Trophoblast cell (in vitro differentiated cells and primary cell): ENCODE measurements at regions not wholly inside any gene's neighbourhood (a gene's known extent, or its start where the extent isn't known, plus 50 kb on each side); places are given as distances from the start of the nearest gene placed in this dataset.

Source experiments
- DNase-seq, 2 donors: peaks; one replicate each; pipeline ENCODE4 v3.0.0-alpha.2; 2016
- H2AFZ ChIP-seq: 2 replicates; pipeline ENCODE4 v1.6.1; 2013; ENCODE audit warnings: low read length, moderate library complexity, mild to moderate bottlenecking; ENCODE audit not compliant: insufficient read depth, poor library complexity
- H2AK5ac ChIP-seq: 2 replicates; pipeline ENCODE4 v1.6.1; 2013; ENCODE audit warnings: mild to moderate bottlenecking, low read length
- H2BK120ac ChIP-seq: 2 replicates; pipeline ENCODE4 v1.6.1; 2013; ENCODE audit warnings: low read length, mild to moderate bottlenecking, moderate library complexity; ENCODE audit not compliant: insufficient read depth, poor library complexity
- H2BK12ac ChIP-seq: 2 replicates; pipeline ENCODE4 v1.6.1; 2013; ENCODE audit warnings: mild to moderate bottlenecking, low read length, moderate library complexity
- H2BK5ac ChIP-seq: 2 replicates; pipeline ENCODE4 v1.6.1; 2013; ENCODE audit warnings: low read length, low read depth, moderate library complexity, mild to moderate bottlenecking; ENCODE audit not compliant: poor library complexity
- H3K14ac ChIP-seq: 2 replicates; pipeline ENCODE4 v1.6.1; 2013; ENCODE audit warnings: mild to moderate bottlenecking, low read length
- H3K18ac ChIP-seq: 2 replicates; pipeline ENCODE4 v1.6.1; 2013; ENCODE audit warnings: mild to moderate bottlenecking, low read length
- H3K23ac ChIP-seq: 2 replicates; pipeline ENCODE4 v1.6.1; 2013; ENCODE audit warnings: low read length
- H3K27ac ChIP-seq: 2 replicates; pipeline ENCODE4 v1.5.1; 2013; ENCODE audit warnings: low read depth, mild to moderate bottlenecking, inconsistent platforms, low read length, moderate library complexity
- H3K27me3 ChIP-seq: 2 replicates; pipeline ENCODE4 v1.6.1; 2013; ENCODE audit warnings: inconsistent platforms, mild to moderate bottlenecking, low read length, moderate library complexity; ENCODE audit not compliant: insufficient read depth
- H3K36me3 ChIP-seq, 2 experiments: 1 replicate in 1 of 2; 2 replicates in 1 of 2; pipeline ENCODE4 v1.6.1; 2013; ENCODE audit warnings: low read length in 2 of 2, mild to moderate bottlenecking in 2 of 2, moderate library complexity in 1 of 2; ENCODE audit not compliant: insufficient read depth in 2 of 2, control insufficient read depth in 1 of 2
- H3K4ac ChIP-seq: 2 replicates; pipeline ENCODE4 v1.6.1; 2013; ENCODE audit warnings: low read depth, mild to moderate bottlenecking, low read length, moderate library complexity
- H3K4me1 ChIP-seq, 2 experiments: 1 replicate in 1 of 2; 2 replicates in 1 of 2; pipeline ENCODE4 v1.6.1; 2013; ENCODE audit warnings: low read length in 2 of 2, mild to moderate bottlenecking in 2 of 2, moderate library complexity in 1 of 2; ENCODE audit not compliant: insufficient read depth in 2 of 2, control insufficient read depth in 1 of 2
- H3K4me2 ChIP-seq: 2 replicates; pipeline ENCODE4 v1.6.1; 2013; ENCODE audit warnings: inconsistent platforms, mild to moderate bottlenecking, low read length, moderate library complexity
- H3K4me3 ChIP-seq: 2 replicates; pipeline ENCODE4 v1.5.1; 2013; ENCODE audit warnings: mild to moderate bottlenecking, low read depth, low read length, inconsistent platforms
- H3K79me1 ChIP-seq: one replicate; pipeline ENCODE4 v1.6.1; 2013; ENCODE audit warnings: low read length
- H3K79me2 ChIP-seq: 2 replicates; pipeline ENCODE4 v1.6.1; 2013; ENCODE audit warnings: low read length, mild to moderate bottlenecking; ENCODE audit not compliant: control insufficient read depth, insufficient read depth, poor library complexity
- H3K9ac ChIP-seq: 2 replicates; pipeline ENCODE4 v1.6.1; 2013; ENCODE audit warnings: mild to moderate bottlenecking, low read length
- H3K9me3 ChIP-seq: 2 replicates; pipeline ENCODE4 v1.6.1; 2013; ENCODE audit warnings: low read depth, mild to moderate bottlenecking, control low read depth, inconsistent platforms, low read length; ENCODE audit not compliant: insufficient read depth
- H4K12ac ChIP-seq: 2 replicates; pipeline ENCODE4 v1.6.1; 2013; ENCODE audit warnings: low read depth, mild to moderate bottlenecking, low read length, moderate library complexity
- H4K8ac ChIP-seq: 2 replicates; pipeline ENCODE4 v1.6.1; 2013; ENCODE audit warnings: low read depth, mild to moderate bottlenecking, low read length, moderate library complexity
- H4K91ac ChIP-seq: one replicate; pipeline ENCODE4 v1.6.1; 2013; ENCODE audit warnings: low read depth, mild to moderate bottlenecking, low read length, moderate library complexity
- WGBS: extraction: QIAGEN DNeasy Blood & Tissue Kit; methylation state at CpG from one replicate; pipeline ENCODE4 v1.1.7; 2013; ENCODE audit warnings: missing lambda C conversion rate; ENCODE audit not compliant: insufficient read length, insufficient coverage; ENCODE audit errors: extremely low coverage; 5-methylcytosine and 5-hydroxymethylcytosine counted together

- H3K79me2 ChIP-seq = no peaks in the 10 kb centered on the region
- no peak overlapping the region for H3K18ac ChIP-seq
- no peak overlapping the region for H3K4ac ChIP-seq
- no peaks in the 10 kb centered on the region for H3K36me3 ChIP-seq
- peaks cover 3% of the 10 kb centered on the region for H3K9me3 ChIP-seq
- H2BK5ac ChIP-seq = no peak overlapping the region
- H4K91ac ChIP-seq = no peak overlapping the region
- no peak overlapping the region for H3K4me2 ChIP-seq
- H3K23ac ChIP-seq = no peak overlapping the region
- no peak overlapping the region for H2BK120ac ChIP-seq
- no peak overlapping the region for H2AFZ ChIP-seq
- no peak overlapping the region for H3K14ac ChIP-seq
- no peak overlapping the region for H2AK5ac ChIP-seq
- H3K27ac ChIP-seq = no peak overlapping the region
- no peak overlapping the region for H3K9ac ChIP-seq
- H3K4me3 ChIP-seq = no peak overlapping the region
- no CpG with 5 or more reads among the region's 14 CpGs for WGBS
- DNase-seq = no peak
- H3K27me3 ChIP-seq = no peaks in the 10 kb centered on the region
- H3K79me1 ChIP-seq = no peaks in the 10 kb centered on the region
- H4K12ac ChIP-seq = no peak overlapping the region
- no peak overlapping the region for H2BK12ac ChIP-seq
- H3K4me1 ChIP-seq = peaks cover 8 to 9% of the 10 kb centered on the region in 2 experiments
- no peak overlapping the region for H4K8ac ChIP-seq
Observed at GRCh38 chr15:70382762-70383458, 285.2 kb upstream of the TLE3 start.

DNA sequence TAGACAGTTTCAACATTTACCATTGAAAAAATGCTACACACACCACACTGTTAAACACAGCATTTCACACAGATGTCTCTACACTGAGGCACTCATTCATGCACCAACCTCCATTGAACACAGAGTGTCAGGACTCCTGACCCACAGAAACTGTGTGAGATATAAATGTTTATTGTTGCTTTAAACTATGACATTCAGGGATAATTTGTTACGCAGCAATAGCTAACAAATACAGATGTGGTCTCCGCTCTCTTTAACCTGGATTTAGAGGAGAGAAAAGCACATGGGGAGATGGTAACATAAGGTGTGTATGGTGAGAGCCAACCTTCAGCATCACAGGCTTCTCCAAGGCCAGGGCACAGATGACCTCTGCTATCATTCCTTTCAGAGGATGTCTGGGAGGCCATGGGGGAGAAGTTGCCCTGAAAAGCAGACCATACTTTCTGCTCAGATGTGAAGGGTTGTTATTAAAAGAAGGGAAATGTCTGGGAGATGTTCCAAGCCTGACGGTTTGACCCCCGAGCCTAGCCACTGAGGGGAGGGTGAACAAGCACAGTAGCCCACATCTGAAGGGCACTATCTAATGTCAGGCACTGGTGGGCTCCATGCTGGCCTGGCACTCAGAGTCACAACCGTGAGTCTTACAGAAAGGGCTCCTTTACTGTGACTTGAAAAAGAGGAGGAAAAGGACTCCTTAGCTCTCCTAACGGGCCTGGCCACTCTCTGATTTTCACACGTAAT lies 284.5 kb upstream of the TLE3 start:
- no peak overlapping the region for H2AFZ ChIP-seq
- no peak overlapping the region for H2BK5ac ChIP-seq
- H2BK120ac ChIP-seq = no peak overlapping the region
- H3K9ac ChIP-seq = no peak overlapping the region
- no peak overlapping the region for H4K8ac ChIP-seq
- no peak overlapping the region for H3K14ac ChIP-seq
- no peaks in the 10 kb centered on the region for H3K27me3 ChIP-seq
- no peak overlapping the region for H4K91ac ChIP-seq
- no peaks in the 10 kb centered on the region for H3K79me2 ChIP-seq
- no peak overlapping the region for H4K12ac ChIP-seq
- H3K9me3 ChIP-seq = peaks cover 3% of the 10 kb centered on the region
- no peaks in the 10 kb centered on the region for H3K36me3 ChIP-seq
- H2BK12ac ChIP-seq = no peak overlapping the region
- no peak overlapping the region for H3K4ac ChIP-seq
- H3K18ac ChIP-seq = no peak overlapping the region
- no CpG with 5 or more reads among the region's 7 CpGs for WGBS
- no peaks in the 10 kb centered on the region for H3K79me1 ChIP-seq
- H3K4me1 ChIP-seq = peaks cover 10 to 14% of the 10 kb centered on the region in 2 experiments
- no peak overlapping the region for H3K4me3 ChIP-seq
- no peak overlapping the region for H3K4me2 ChIP-seq
- H3K27ac ChIP-seq = no peak overlapping the region
- no peak overlapping the region for H2AK5ac ChIP-seq
- DNase-seq = no peak
- no peak overlapping the region for H3K23ac ChIP-seq

DNA sequence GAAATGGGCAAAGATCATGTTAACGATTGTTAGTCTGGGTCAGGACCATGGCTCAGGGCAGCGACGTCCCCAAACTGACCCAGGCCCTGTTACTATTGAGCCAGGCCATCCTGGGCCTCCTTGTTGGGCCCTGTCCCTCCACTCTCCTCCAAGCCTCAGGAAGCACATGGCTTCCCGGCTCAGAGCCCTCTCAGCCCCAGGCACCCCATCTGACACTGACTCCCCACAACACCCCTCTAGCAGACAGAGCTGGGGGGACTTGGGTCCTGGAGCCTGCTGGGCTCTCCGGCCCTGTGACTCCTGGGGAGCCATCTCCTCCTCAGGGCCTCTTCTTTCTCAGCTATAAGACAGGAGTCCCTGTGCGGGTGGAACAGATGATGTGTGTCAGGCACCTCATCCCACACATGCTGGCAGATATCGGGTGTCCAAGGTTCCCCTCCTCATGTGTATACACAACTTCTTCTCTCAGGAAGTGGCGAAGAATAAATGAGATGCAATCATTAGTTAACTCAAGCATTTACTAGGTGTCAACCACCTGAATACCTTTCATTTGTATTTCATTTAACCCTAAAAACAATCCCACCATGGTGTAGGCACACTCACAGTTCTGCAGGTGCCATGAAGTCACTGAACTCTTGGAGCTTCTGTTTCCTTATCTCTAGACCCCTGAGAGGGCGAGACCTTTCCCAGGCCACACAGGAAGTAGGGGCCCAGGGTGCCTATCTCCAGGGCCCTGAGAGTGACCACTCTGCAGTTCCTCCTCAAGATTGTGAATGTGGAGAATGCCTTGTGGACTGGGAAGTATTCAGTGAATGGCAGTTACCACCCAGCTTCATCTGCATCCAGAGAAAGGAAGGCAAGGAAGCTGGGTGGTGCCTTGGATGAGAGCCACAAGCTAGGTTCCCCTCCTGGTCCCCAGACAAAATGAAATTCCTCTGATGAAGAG lies 282.5 kb upstream of the TLE3 start:
- Histone ChIP-seq H2BK120ac (no peak overlapping the region), H3K14ac (no peak overlapping the region), H3K79me2 (no peaks in the 10 kb centered on the region), H3K9ac (no peak overlapping the region), H3K23ac (no peak overlapping the region), H3K27ac (no peak overlapping the region), H4K12ac (no peak overlapping the region), H3K4me1 (peaks cover 16 to 26% of the 10 kb centered on the region in 2 experiments), H3K4me3 (no peak overlapping the region), H3K36me3 (no peaks in the 10 kb centered on the region), H2BK12ac (no peak overlapping the region), H4K91ac (no peak overlapping the region), H2BK5ac (no peak overlapping the region), H2AFZ (no peak overlapping the region), H3K4ac (no peak overlapping the region), H4K8ac (no peak overlapping the region), H3K9me3 (peaks cover 3% of the 10 kb centered on the region), H3K4me2 (no peak overlapping the region), H3K18ac (no peak overlapping the region), H2AK5ac (no peak overlapping the region), H3K27me3 (no peaks in the 10 kb centered on the region), H3K79me1 (no peaks in the 10 kb centered on the region)
- no CpG with 5 or more reads among the region's 9 CpGs for WGBS
- DNase-seq = no peak

GRCh38 chr15:70379134-70379533 lies 281.4 kb upstream of the TLE3 start:
- H2AFZ ChIP-seq = no peak overlapping the region
- no peak overlapping the region for H2BK5ac ChIP-seq
- H3K79me1 ChIP-seq = no peaks in the 10 kb centered on the region
- no peak overlapping the region for H3K23ac ChIP-seq
- no CpG with 5 or more reads among the region's 9 CpGs for whole genome bisulfite sequencing
- no peak overlapping the region for H4K12ac ChIP-seq
- no peak overlapping the region for H3K9ac ChIP-seq
- H2AK5ac ChIP-seq = no peak overlapping the region
- peaks cover 3% of the 10 kb centered on the region for H3K9me3 ChIP-seq
- no peak overlapping the region for H4K8ac ChIP-seq
- H3K14ac ChIP-seq = no peak overlapping the region
- no peak overlapping the region for H2BK12ac ChIP-seq
- no peak overlapping the region for H3K4ac ChIP-seq
- no peaks in the 10 kb centered on the region for H3K27me3 ChIP-seq
- H3K4me2 ChIP-seq = no peak overlapping the region
- no peak overlapping the region for H4K91ac ChIP-seq
- H3K79me2 ChIP-seq = no peaks in the 10 kb centered on the region
- H3K36me3 ChIP-seq = no peaks in the 10 kb centered on the region
- H3K4me1 ChIP-seq = peaks cover 15 to 30% of the 10 kb centered on the region in 2 experiments
- no peak overlapping the region for H3K18ac ChIP-seq
- no peak for DNase-seq
- H3K4me3 ChIP-seq = no peak overlapping the region
- H3K27ac ChIP-seq = no peak overlapping the region
- H2BK120ac ChIP-seq = no peak overlapping the region
